Naive thymus-derived CD4-positive, alpha-beta T cell (primary cell): ENCODE measurements at regions not wholly inside any gene's neighbourhood (a gene's known extent, or its start where the extent isn't known, plus 50 kb on each side); places are given as distances from the start of the nearest gene placed in this dataset.

Source experiments
- ATAC-seq: fragments of 150-1000 bp; cut with Tn5 transposase; 2 replicates; pipeline ENCODE4 v1.10.0; 2021; ENCODE audit warnings: mild to moderate bottlenecking, moderate library complexity
- CTCF ChIA-PET: fragments of 350-600 bp; sonication (Branson Sonifier 250); formaldehyde crosslinking; loops from one replicate; lab custom pipeline; 2021; ENCODE audit warnings: antibody characterized with exemption; lab: Charles Lee
- POLR2A ChIA-PET: fragments of 350-600 bp; sonication (Branson Sonifier 250); formaldehyde crosslinking; loops from one replicate; lab custom pipeline; 2021; ENCODE audit warnings: antibody characterized with exemption, inconsistent platforms; lab: Charles Lee
- DNase-seq, 9 donors: peaks; one replicate each; pipeline versions ENCODE4 v3.0.0 to v3.0.0-alpha.2; 2020 to 2022; ENCODE audit warnings: mixed read lengths in 1 of 9
- H3K27ac ChIP-seq: one replicate; pipeline ENCODE4 v1.7.0; 2013; ENCODE audit warnings: mild to moderate bottlenecking, low read depth, low read length, moderate library complexity
- H3K27me3 ChIP-seq, 2 donors: one replicate each; pipeline ENCODE4 v1.7.0; 2013; ENCODE audit warnings: low read length in 2 of 2, mild to moderate bottlenecking in 2 of 2, moderate library complexity in 2 of 2; ENCODE audit not compliant: control insufficient read depth in 2 of 2, insufficient read depth in 2 of 2
- H3K36me3 ChIP-seq, 3 experiments: 1 replicate in 2 of 3; 2 replicates in 1 of 3; pipeline ENCODE4 v1.7.0; 2013; ENCODE audit warnings: low read length in 3 of 3, mild to moderate bottlenecking in 3 of 3, moderate library complexity in 1 of 3; ENCODE audit not compliant: insufficient read depth in 3 of 3, control insufficient read depth in 2 of 3
- H3K4me1 ChIP-seq, 2 donors: one replicate each; pipeline ENCODE4 v1.7.0; 2013; ENCODE audit warnings: low read length in 2 of 2, mild to moderate bottlenecking in 2 of 2, moderate library complexity in 1 of 2; ENCODE audit not compliant: control insufficient read depth in 2 of 2, insufficient read depth in 2 of 2
- H3K4me3 ChIP-seq: 2 replicates; pipeline ENCODE4 v1.7.0; 2013; ENCODE audit warnings: mild to moderate bottlenecking, low read length
- H3K9me3 ChIP-seq, 3 experiments: 1 replicate in 2 of 3; 2 replicates in 1 of 3; pipeline ENCODE4 v1.7.0; 2013; ENCODE audit warnings: low read length in 3 of 3; ENCODE audit not compliant: control insufficient read depth in 2 of 3
- H3K27ac Mint-ChIP-seq, 9 donors: one replicate each; pipeline ENCODE4 v1.8.0; 2020 to 2022; ENCODE audit warnings: mixed read lengths in 9 of 9, mild to moderate bottlenecking in 8 of 9, moderate library complexity in 5 of 9, inconsistent platforms in 2 of 9
- H3K27me3 Mint-ChIP-seq, 5 donors: one replicate each; pipeline ENCODE4 v1.8.0; 2021 to 2022; ENCODE audit warnings: mixed read lengths in 5 of 5, mild to moderate bottlenecking in 1 of 5
- H3K36me3 Mint-ChIP-seq, 5 donors: one replicate each; pipeline ENCODE4 v1.8.0; 2020 to 2022; ENCODE audit warnings: mixed read lengths in 5 of 5, mild to moderate bottlenecking in 3 of 5, inconsistent platforms in 1 of 5
- H3K4me1 Mint-ChIP-seq, 7 donors: one replicate each; pipeline ENCODE4 v1.8.0; 2020 to 2022; ENCODE audit warnings: mixed read lengths in 7 of 7, mild to moderate bottlenecking in 3 of 7, inconsistent platforms in 1 of 7
- H3K4me3 Mint-ChIP-seq, 10 donors: one replicate each; pipeline ENCODE4 v1.8.0; 2020 to 2022; ENCODE audit warnings: mild to moderate bottlenecking in 10 of 10, mixed read lengths in 10 of 10, moderate library complexity in 6 of 10, inconsistent platforms in 2 of 10
- H3K9me3 Mint-ChIP-seq, 11 donors: one replicate each; pipeline ENCODE4 v1.8.0; 2020 to 2022; ENCODE audit warnings: mixed read lengths in 11 of 11, mild to moderate bottlenecking in 4 of 11, inconsistent platforms in 1 of 11, moderate library complexity in 1 of 11
- intact Hi-C, 2 donors: fragments of 100-400 bp; cut with micrococcal nuclease; formaldehyde crosslinking; loops; one replicate each; pipeline ENCODE4 v1.15.1; 2023

DNA sequence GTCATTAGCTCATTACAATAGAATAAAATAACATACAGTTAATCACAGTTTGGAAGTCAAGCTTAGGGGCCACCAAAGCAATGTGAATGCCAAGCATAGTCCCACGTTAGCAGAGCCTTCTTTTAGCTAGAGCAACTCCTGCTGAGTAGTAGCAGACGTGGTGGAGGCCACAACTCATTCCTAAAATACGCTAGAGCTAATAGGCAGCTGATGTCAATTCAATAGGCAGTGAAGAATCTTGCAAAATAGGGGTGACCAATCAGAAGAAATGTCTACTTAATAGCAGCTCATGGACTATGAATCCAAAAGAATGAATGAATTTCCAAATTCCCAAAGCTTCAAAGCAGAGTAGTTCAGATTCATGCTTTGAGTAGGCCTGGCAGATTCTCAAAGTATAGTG is 292.9 kb upstream of the RORA start:
- ChIA-PET POLR2A (no interaction called here), CTCF (no interaction called here)
- Mint-ChIP-seq H3K27me3 (peaks cover 12 to 32% (median 28%) of the 10 kb centered on the region in 5 donors), H3K36me3 (no peaks in the 10 kb centered on the region), H3K27ac (no peak overlapping the region), H3K4me3 (no peak overlapping the region), H3K9me3 (peaks cover 0 to 3% (median 0%) of the 10 kb centered on the region in 11 donors), H3K4me1 (peaks cover 0 to 16% (median 0%) of the 10 kb centered on the region in 7 donors)
- Histone ChIP-seq H3K36me3 (no peaks in the 10 kb centered on the region), H3K4me1 (no peaks in the 10 kb centered on the region), H3K9me3 (no peaks in the 10 kb centered on the region), H3K27ac (no peak overlapping the region), H3K27me3 (no peaks in the 10 kb centered on the region), H3K4me3 (no peak overlapping the region)
- ATAC-seq (no peak), DNase-seq (no peak)
- intact Hi-C loops, result no loop called here

DNA sequence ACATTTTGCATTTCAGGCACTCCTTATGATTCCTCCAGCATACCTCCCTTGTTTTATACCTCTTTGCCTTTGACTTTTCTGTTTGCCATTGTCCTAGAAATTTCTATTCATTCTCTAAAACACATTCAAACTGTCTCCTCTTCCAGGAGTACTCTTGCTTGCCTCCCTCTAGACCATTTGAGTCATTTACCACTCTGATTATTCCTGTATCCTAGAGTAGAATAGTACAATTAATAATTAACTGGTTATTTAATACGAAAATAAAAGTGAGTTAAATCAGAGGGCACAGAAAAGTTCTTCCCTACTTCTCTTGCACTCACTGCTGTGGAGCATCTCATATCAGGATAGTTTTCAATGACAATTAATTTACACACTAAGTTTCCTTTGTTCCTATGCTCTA is 290.2 kb upstream of the RORA start:
- Mint-ChIP-seq H3K27ac (no peak overlapping the region), H3K9me3 (peaks cover 0 to 3% (median 0%) of the 10 kb centered on the region in 11 donors), H3K4me3 (no peak overlapping the region), H3K36me3 (no peaks in the 10 kb centered on the region), H3K4me1 (peaks cover 0 to 15% (median 0%) of the 10 kb centered on the region in 7 donors), H3K27me3 (peaks cover 12 to 40% (median 24%) of the 10 kb centered on the region in 5 donors)
- ChIA-PET POLR2A (no interaction called here), CTCF (no interaction called here)
- intact Hi-C loops, result no loop called here
- Histone ChIP-seq H3K4me3 (no peak overlapping the region), H3K27ac (no peak overlapping the region), H3K36me3 (no peaks in the 10 kb centered on the region), H3K27me3 (no peaks in the 10 kb centered on the region), H3K4me1 (no peaks in the 10 kb centered on the region), H3K9me3 (no peaks in the 10 kb centered on the region)
- ATAC-seq, result no peak
- DNase-seq, result no peak

DNA sequence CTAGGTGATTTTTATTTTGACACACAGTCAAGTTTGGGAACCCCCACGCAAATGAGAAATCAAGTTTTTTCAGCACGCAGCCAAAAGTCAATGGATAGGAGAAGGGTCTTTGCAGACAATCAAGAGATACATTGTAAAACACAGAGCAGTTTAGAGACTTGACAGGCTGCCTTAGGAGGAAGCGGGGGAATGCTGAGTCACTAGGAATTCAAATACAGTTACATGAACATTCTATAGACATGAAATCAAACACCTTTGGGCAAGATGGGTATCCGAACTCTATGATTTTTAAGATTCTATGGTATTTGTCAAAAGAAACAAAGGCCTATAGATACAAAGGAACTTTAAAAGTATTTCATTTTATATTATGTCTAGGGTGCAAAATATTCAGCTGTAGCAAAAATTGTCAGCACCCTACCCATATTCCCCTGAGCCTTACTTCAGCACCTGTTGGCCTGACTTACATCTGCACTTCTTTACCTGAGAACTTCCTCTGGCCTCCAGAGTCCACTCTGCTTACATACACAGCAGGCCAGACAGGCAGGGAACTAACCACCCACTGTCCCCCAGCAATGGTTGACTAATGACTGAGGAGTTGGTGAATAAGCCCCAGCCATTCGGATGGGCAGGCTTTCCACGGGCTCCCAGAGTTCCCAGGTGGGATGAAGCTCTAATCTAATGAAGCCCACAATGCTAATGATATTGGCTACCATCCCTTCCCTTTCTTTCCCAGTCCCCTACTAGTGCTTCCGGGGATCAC is 289.3 kb upstream of the RORA start:
- no peak for DNase-seq
- H3K4me3 Mint-ChIP-seq, result no peak overlapping the region
- ChIA-PET POLR2A (no interaction called here), CTCF (no interaction called here)
- H3K27me3 Mint-ChIP-seq, result peaks cover 12 to 32% (median 21%) of the 10 kb centered on the region in 5 donors
- no peak for ATAC-seq
- Histone ChIP-seq H3K27ac (no peak overlapping the region), H3K4me3 (no peak overlapping the region), H3K4me1 (no peaks in the 10 kb centered on the region), H3K36me3 (no peaks in the 10 kb centered on the region), H3K27me3 (no peaks in the 10 kb centered on the region), H3K9me3 (no peaks in the 10 kb centered on the region)
- peaks cover 0 to 2% (median 0%) of the 10 kb centered on the region in 11 donors for H3K9me3 Mint-ChIP-seq
- no peaks in the 10 kb centered on the region for H3K36me3 Mint-ChIP-seq
- H3K27ac Mint-ChIP-seq, result no peak overlapping the region
- peaks cover 0 to 10% (median 0%) of the 10 kb centered on the region in 7 donors for H3K4me1 Mint-ChIP-seq
- intact Hi-C loops, result no loop called here

DNA sequence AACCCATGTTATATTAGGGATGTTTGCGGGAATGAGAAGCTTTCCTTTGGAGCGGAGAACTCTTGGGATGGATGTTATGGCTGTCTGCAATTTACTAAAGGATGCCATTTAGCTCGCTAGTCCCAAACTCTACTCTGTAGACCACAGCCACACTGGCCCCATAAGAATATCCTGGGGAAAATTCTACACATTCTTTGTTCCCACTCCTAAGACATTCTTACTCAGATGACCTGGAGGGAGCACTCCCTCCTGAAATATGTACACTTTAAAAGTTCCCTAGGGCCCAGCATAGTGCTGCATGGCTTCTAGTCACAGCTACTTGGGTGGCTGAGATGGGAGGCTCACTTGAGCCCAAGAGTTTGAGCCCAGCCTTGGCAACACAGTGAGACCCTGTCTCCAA is 288.7 kb upstream of the RORA start:
- intact Hi-C loops, result no loop called here
- no peak for ATAC-seq
- no peak overlapping the region for H3K4me3 Mint-ChIP-seq
- H3K4me1 Mint-ChIP-seq, result peaks cover 0 to 4% (median 0%) of the 10 kb centered on the region in 7 donors
- no peaks in the 10 kb centered on the region for H3K27me3 ChIP-seq
- H3K36me3 Mint-ChIP-seq, result no peaks in the 10 kb centered on the region
- no peaks in the 10 kb centered on the region for H3K36me3 ChIP-seq
- peaks cover 0 to 2% (median 0%) of the 10 kb centered on the region in 11 donors for H3K9me3 Mint-ChIP-seq
- peaks cover 14 to 29% (median 18%) of the 10 kb centered on the region in 5 donors for H3K27me3 Mint-ChIP-seq
- H3K27ac ChIP-seq, result no peak overlapping the region
- no peaks in the 10 kb centered on the region for H3K9me3 ChIP-seq
- no peak overlapping the region for H3K27ac Mint-ChIP-seq
- H3K4me3 ChIP-seq, result no peak overlapping the region
- POLR2A ChIA-PET, result no interaction called here
- no peaks in the 10 kb centered on the region for H3K4me1 ChIP-seq
- CTCF ChIA-PET, result no interaction called here
- DNase-seq, result no peak

DNA sequence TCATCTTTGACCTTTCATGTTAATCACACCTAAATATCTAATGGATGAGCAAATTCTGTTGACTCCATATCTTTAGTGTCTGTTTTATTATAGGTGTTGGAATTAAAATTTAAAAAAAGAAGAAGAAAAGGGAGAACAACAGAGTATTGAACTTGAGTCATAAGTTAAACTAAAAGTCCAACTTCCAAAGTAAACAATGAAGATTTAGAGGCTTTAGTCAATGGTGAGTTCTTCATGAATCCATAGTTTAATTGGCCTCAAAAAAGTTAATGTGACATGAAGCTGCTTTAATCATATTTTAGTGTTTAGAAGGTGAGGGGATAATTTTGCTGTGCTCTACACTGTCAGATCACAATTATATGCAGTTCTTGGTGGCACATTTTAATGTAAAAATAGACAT is 288.2 kb upstream of the RORA start:
- ATAC-seq, result no peak
- ChIA-PET POLR2A (no interaction called here), CTCF (no interaction called here)
- Mint-ChIP-seq H3K9me3 (peaks cover 0 to 2% (median 0%) of the 10 kb centered on the region in 11 donors), H3K27me3 (peaks cover 16 to 27% (median 19%) of the 10 kb centered on the region in 5 donors), H3K36me3 (no peaks in the 10 kb centered on the region), H3K4me1 (peaks cover 0 to 2% (median 0%) of the 10 kb centered on the region in 7 donors), H3K27ac (no peak overlapping the region), H3K4me3 (no peak overlapping the region)
- H3K4me3 ChIP-seq, result no peak overlapping the region
- H3K27me3 ChIP-seq, result no peaks in the 10 kb centered on the region
- H3K36me3 ChIP-seq, result no peaks in the 10 kb centered on the region
- H3K27ac ChIP-seq, result no peak overlapping the region
- H3K9me3 ChIP-seq, result no peaks in the 10 kb centered on the region
- no peaks in the 10 kb centered on the region for H3K4me1 ChIP-seq
- intact Hi-C loops, result no loop called here
- DNase-seq, result no peak

DNA sequence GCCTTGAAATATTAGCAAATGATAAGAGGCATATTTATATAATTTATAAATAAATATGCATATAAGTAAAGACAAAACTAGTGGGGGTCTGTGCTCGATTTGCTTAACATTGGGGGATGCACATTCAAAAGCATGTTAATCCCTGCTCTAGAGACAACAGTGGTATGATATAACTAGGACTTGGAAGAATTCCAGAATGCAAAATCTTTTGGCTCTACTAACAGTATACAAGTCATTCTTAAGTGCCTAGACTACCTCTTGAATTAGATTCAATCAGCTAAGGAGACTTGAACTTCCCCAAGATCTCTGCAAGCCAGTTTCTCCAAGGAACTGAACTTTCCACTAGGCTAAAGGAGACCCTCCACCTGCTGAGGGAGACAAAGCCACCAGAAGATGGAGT is 282.7 kb upstream of the RORA start:
- Mint-ChIP-seq H3K36me3 (no peaks in the 10 kb centered on the region), H3K4me1 (no peaks in the 10 kb centered on the region), H3K27me3 (peaks cover 19 to 32% (median 23%) of the 10 kb centered on the region in 5 donors), H3K27ac (no peak overlapping the region), H3K9me3 (peaks cover 0 to 2% (median 0%) of the 10 kb centered on the region in 11 donors), H3K4me3 (no peak overlapping the region)
- CTCF ChIA-PET, result no interaction called here
- Histone ChIP-seq H3K27ac (no peak overlapping the region), H3K36me3 (no peaks in the 10 kb centered on the region), H3K4me3 (no peak overlapping the region), H3K27me3 (no peaks in the 10 kb centered on the region), H3K4me1 (no peaks in the 10 kb centered on the region), H3K9me3 (no peaks in the 10 kb centered on the region)
- POLR2A ChIA-PET, result no interaction called here
- intact Hi-C loops, result no loop called here
- no peak for ATAC-seq
- DNase-seq, result no peak

DNA sequence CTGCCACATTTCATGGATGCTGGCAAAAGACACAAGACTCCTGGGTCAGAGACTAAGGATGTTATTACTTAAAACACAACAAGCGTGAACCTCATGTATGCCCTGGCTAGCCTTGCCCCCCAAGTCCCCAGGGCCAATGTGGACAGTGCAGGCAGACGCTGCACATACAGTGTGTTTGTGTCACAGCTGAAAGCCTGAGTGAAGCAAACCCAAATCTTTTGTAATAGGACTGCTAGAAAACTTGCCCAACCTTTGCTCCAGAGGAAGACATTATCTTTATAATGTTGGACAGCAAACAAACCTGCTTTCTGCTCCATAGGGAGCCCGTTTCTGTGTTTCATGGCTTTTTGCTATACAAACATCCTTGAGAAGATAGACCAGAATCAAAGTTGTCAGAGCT is 282.0 kb upstream of the RORA start:
- Mint-ChIP-seq H3K27ac (no peak overlapping the region), H3K4me1 (no peaks in the 10 kb centered on the region), H3K27me3 (peaks cover 18 to 32% (median 22%) of the 10 kb centered on the region in 5 donors), H3K36me3 (no peaks in the 10 kb centered on the region), H3K4me3 (no peak overlapping the region), H3K9me3 (peaks cover 0 to 2% (median 0%) of the 10 kb centered on the region in 11 donors)
- H3K4me1 ChIP-seq, result no peaks in the 10 kb centered on the region
- H3K4me3 ChIP-seq, result no peak overlapping the region
- CTCF ChIA-PET, result no interaction called here
- H3K36me3 ChIP-seq, result no peaks in the 10 kb centered on the region
- POLR2A ChIA-PET, result no interaction called here
- H3K27me3 ChIP-seq, result no peaks in the 10 kb centered on the region
- ATAC-seq, result no peak
- intact Hi-C loops, result no loop called here
- no peak overlapping the region for H3K27ac ChIP-seq
- no peaks in the 10 kb centered on the region for H3K9me3 ChIP-seq
- DNase-seq, result no peak
